Type B pancreatic cell (in vitro differentiated cells): ENCODE measurements at regions not wholly inside any gene's neighbourhood (a gene's known extent, or its start where the extent isn't known, plus 50 kb on each side); places are given as distances from the start of the nearest gene placed in this dataset.

Source experiments
- DNase-seq: peaks from one replicate; pipeline ENCODE4 v3.0.0; 2021; ENCODE audit warnings: mixed read lengths; ENCODE audit not compliant: unreplicated experiment; ENCODE audit errors: extremely low spot score
- H3K27ac Mint-ChIP-seq: 2 replicates; pipeline ENCODE4 v1.8.0; 2021; ENCODE audit warnings: mild to moderate bottlenecking, mixed read lengths
- H3K27me3 Mint-ChIP-seq: 2 replicates; pipeline ENCODE4 v1.8.0; 2021; ENCODE audit warnings: mixed read lengths
- H3K36me3 Mint-ChIP-seq: 2 replicates; pipeline ENCODE4 v1.8.0; 2021; ENCODE audit warnings: mixed read lengths
- H3K4me1 Mint-ChIP-seq: one replicate; pipeline ENCODE4 v1.8.0; 2021; ENCODE audit warnings: mixed read lengths; ENCODE audit not compliant: unreplicated experiment
- H3K4me3 Mint-ChIP-seq: 2 replicates; pipeline ENCODE4 v1.8.0; 2021; ENCODE audit warnings: mild to moderate bottlenecking, mixed read lengths
- H3K9me3 Mint-ChIP-seq: 2 replicates; pipeline ENCODE4 v1.8.0; 2021; ENCODE audit warnings: mixed read lengths
- TF ChIP-seq, protein P1 (sequence below): fragments of 200-600 bp; sonication (generic); conservative IDR thresholded peaks from 2 replicates; pipeline ENCODE4 v1.5.0; 2021; ENCODE audit warnings: antibody characterized with exemption, mild to moderate bottlenecking

- Mint-ChIP-seq H3K4me1 (peaks cover 8% of the 10 kb centered on the region), H3K9me3 (no peaks in the 10 kb centered on the region), H3K4me3 (no peak overlapping the region), H3K27me3 (no peaks in the 10 kb centered on the region), H3K27ac (no peak overlapping the region), H3K36me3 (no peaks in the 10 kb centered on the region)
- DNase-seq, result no peak
- TF ChIP-seq, protein P1, sequence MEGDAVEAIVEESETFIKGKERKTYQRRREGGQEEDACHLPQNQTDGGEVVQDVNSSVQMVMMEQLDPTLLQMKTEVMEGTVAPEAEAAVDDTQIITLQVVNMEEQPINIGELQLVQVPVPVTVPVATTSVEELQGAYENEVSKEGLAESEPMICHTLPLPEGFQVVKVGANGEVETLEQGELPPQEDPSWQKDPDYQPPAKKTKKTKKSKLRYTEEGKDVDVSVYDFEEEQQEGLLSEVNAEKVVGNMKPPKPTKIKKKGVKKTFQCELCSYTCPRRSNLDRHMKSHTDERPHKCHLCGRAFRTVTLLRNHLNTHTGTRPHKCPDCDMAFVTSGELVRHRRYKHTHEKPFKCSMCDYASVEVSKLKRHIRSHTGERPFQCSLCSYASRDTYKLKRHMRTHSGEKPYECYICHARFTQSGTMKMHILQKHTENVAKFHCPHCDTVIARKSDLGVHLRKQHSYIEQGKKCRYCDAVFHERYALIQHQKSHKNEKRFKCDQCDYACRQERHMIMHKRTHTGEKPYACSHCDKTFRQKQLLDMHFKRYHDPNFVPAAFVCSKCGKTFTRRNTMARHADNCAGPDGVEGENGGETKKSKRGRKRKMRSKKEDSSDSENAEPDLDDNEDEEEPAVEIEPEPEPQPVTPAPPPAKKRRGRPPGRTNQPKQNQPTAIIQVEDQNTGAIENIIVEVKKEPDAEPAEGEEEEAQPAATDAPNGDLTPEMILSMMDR, result no peak
These were observed 939.9 kb upstream of the SOX9 start for GRCh38 chr17:71180801-71181385.

- no peaks in the 10 kb centered on the region for H3K36me3 Mint-ChIP-seq
- TF ChIP-seq, protein P1, result no peak
- peaks cover 8% of the 10 kb centered on the region for H3K4me1 Mint-ChIP-seq
- no peaks in the 10 kb centered on the region for H3K27me3 Mint-ChIP-seq
- no peak for DNase-seq
- no peak overlapping the region for H3K4me3 Mint-ChIP-seq
- no peaks in the 10 kb centered on the region for H3K9me3 Mint-ChIP-seq
- H3K27ac Mint-ChIP-seq, result no peak overlapping the region
These were observed 937.7 kb upstream of the SOX9 start for GRCh38 chr17:71183066-71183660.

DNA sequence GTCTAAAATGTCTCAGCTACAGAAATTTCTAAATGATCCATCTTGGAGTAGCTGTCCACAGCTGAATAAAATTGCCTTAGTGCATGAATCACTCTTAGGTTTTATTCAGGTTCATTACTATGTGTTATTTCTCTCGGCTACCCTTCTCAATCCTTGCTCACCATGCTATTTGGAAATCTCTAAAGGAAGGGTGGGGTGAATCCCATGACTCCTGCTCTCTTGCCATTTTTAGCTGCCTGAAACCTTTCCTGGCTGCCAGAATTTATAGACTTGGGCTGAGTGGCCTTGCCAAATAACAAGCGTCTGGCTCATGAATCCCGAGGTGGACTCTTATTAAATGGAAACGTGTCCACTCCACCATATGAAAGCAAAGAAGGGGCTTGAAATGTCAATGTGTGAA is 936.1 kb upstream of the SOX9 start:
- TF ChIP-seq, protein P1, result no peak
- Mint-ChIP-seq H3K27me3 (peaks cover 3% of the 10 kb centered on the region), H3K9me3 (no peaks in the 10 kb centered on the region), H3K4me3 (no peak overlapping the region), H3K4me1 (peaks cover 8% of the 10 kb centered on the region), H3K27ac (no peak overlapping the region), H3K36me3 (no peaks in the 10 kb centered on the region)
- no peak for DNase-seq

DNA sequence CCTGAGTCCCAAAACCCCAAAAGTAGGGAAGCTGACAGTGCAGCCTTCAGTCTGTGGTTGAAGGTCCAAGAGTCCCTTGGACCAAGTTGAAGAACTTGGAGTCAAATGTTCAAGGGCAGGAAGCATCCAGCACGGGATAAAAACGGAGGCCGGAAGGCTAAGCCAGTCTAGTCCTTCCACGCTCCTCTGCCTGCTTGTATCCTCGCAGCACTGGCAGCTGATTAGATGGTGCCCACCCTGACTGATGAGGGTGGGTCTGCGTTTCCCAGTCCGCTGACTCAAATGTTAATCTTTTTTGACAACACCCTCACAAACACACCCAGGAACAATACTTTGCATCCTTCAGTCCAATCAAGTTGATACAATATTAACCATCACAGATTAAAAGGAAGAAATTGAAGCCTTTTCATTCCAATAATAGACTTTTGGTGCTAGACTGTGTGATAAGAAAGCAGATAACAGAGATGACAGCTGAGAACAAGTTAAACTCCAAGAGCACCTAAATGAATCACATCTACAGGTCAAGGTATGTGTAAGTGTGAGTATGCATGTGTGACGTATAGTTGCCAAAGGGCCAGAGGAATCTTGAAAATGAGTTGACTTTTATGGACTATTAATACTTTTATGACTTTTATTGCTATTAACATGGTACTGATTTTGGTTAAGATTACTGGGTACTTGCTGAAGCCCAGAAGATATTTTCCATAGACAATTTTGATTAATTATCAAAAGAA is 933.5 kb upstream of the SOX9 start:
- H3K9me3 Mint-ChIP-seq, result no peaks in the 10 kb centered on the region
- no peak overlapping the region for H3K4me3 Mint-ChIP-seq
- TF ChIP-seq, protein P1, result no peak
- H3K27ac Mint-ChIP-seq, result no peak overlapping the region
- no peak for DNase-seq
- peaks cover 3% of the 10 kb centered on the region for H3K27me3 Mint-ChIP-seq
- no peaks in the 10 kb centered on the region for H3K4me1 Mint-ChIP-seq
- no peaks in the 10 kb centered on the region for H3K36me3 Mint-ChIP-seq

DNA sequence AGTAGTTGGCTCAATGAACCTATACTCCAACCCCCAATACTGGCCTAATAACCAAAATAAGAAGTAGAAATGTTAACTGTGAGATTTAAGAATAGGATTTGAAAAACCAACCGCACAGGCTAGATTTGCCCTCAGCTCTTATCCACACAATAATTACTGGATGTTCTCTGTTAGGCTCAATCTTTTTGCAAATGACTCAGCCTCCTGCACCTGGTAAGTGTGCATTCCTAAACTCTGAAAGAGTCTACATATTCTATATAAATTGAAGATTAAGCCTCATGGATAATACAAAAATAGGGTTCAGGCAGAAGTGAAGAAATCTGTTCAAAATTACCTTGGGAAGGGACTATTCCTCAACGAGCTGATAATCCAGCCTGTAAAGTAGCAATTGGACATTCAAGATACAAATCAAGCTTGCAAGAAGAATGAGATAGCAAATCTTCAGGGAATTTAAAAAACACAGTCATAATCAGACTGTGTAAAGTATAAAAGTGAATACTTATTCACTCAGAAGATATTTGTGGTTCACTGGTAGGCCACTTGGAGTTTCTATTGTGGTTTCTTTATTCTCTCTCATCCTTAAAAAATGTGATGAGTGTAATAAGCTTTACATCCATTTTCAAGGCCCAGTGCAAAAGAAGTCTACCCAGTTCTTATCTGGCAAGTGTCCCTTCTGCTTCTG is 931.9 kb upstream of the SOX9 start:
- no peak for DNase-seq
- Mint-ChIP-seq H3K9me3 (no peaks in the 10 kb centered on the region), H3K27ac (no peak overlapping the region), H3K36me3 (no peaks in the 10 kb centered on the region), H3K4me3 (no peak overlapping the region), H3K4me1 (no peaks in the 10 kb centered on the region), H3K27me3 (peaks cover 3% of the 10 kb centered on the region)
- TF ChIP-seq, protein P1, result no peak
